ENCODE measurements at regions not wholly inside any gene's neighbourhood (a gene's known extent, or its start where the extent isn't known, plus 50 kb on each side); places are given as distances from the start of the nearest gene placed in this dataset.

- Mint-ChIP-seq H3K27me3 (no peaks in the 10 kb centered on the region), H3K4me1 (no peaks in the 10 kb centered on the region), H3K27ac (no peak overlapping the region), H3K9me3 (peaks cover 0 to 9% (median 2%) of the 10 kb centered on the region in 3 donors), H3K36me3 (no peaks in the 10 kb centered on the region), H3K4me3 (no peak overlapping the region)
- DNase-seq (no peak), ATAC-seq (replicated peaks in 1 of 4) (no peak)
- no peak overlapping the region for H3K27ac ChIP-seq (ENCODE audit: low read length)
- no peaks in the 10 kb centered on the region for H3K4me1 ChIP-seq (ENCODE audit: control insufficient read depth in 1 of 2, extremely low read depth in 1 of 2, insufficient read depth in 2 of 2, low read length in 2 of 2)
- no peaks in the 10 kb centered on the region for H3K36me3 ChIP-seq (ENCODE audit: control insufficient read depth in 2 of 2, extremely low read depth in 1 of 2, insufficient read depth in 1 of 2, low read length in 1 of 2)
- ChIA-PET CTCF (no interaction called here), POLR2A (no interaction called here)
- no peaks in the 10 kb centered on the region for H3K27me3 ChIP-seq (replicated peaks in 1 of 2; ENCODE audit: control insufficient read depth in 2 of 2, extremely low read depth in 1 of 2, insufficient read depth in 2 of 2, low read length in 1 of 2)
- no peak overlapping the region for H3K4me3 ChIP-seq (ENCODE audit: control insufficient read depth in 1 of 2, extremely low read depth in 1 of 2, low read length in 1 of 2)
- no peaks in the 10 kb centered on the region for H3K9me3 ChIP-seq
Observed at GRCh38 chr3:35401671-35402070, 237.7 kb upstream of the ARPP21 start.

- no peak overlapping the region for H3K27ac Mint-ChIP-seq
Observed at GRCh38 chr3:35404571-35404970, 234.8 kb upstream of the ARPP21 start.

GRCh38 chr3:35408882-35409281 is 230.4 kb upstream of the ARPP21 start:
- Mint-ChIP-seq H3K27me3 (peaks cover 0 to 3% of the 10 kb centered on the region in 2 donors), H3K36me3 (no peaks in the 10 kb centered on the region), H3K9me3 (peaks cover 2 to 15% (median 4%) of the 10 kb centered on the region in 3 donors), H3K4me3 (no peak overlapping the region), H3K4me1 (no peaks in the 10 kb centered on the region), H3K27ac (no peak overlapping the region)
- Histone ChIP-seq H3K9me3 (no peaks in the 10 kb centered on the region), H3K27ac (ENCODE audit: low read length) (no peak overlapping the region), H3K27me3 (replicated peaks in 1 of 2; ENCODE audit: control insufficient read depth in 2 of 2, extremely low read depth in 1 of 2, insufficient read depth in 2 of 2, low read length in 1 of 2) (no peaks in the 10 kb centered on the region), H3K4me1 (ENCODE audit: control insufficient read depth in 1 of 2, extremely low read depth in 1 of 2, insufficient read depth in 2 of 2, low read length in 2 of 2) (no peaks in the 10 kb centered on the region), H3K4me3 (ENCODE audit: control insufficient read depth in 1 of 2, extremely low read depth in 1 of 2, low read length in 1 of 2) (no peak overlapping the region), H3K36me3 (ENCODE audit: control insufficient read depth in 2 of 2, extremely low read depth in 1 of 2, insufficient read depth in 1 of 2, low read length in 1 of 2) (no peaks in the 10 kb centered on the region)
- no CpG with 5 or more reads among the region's 1 CpG for WGBS (ENCODE audit: insufficient coverage)
- ChIA-PET POLR2A (no interaction called here), CTCF (no interaction called here)
- no peak for ATAC-seq (replicated peaks in 1 of 4)
- DNase-seq, result no peak

More at GRCh38 chr3:35404571-35404970, 234.8 kb upstream of the ARPP21 start:
- ATAC-seq (replicated peaks in 1 of 4) (no peak), DNase-seq (no peak)
- peaks cover 0 to 3% of the 10 kb centered on the region in 2 donors for H3K27me3 Mint-ChIP-seq
- POLR2A ChIA-PET, result no interaction called here
- H3K4me1 ChIP-seq (ENCODE audit: control insufficient read depth in 1 of 2, extremely low read depth in 1 of 2, insufficient read depth in 2 of 2, low read length in 2 of 2), result no peaks in the 10 kb centered on the region
- no peak overlapping the region for H3K27ac ChIP-seq (ENCODE audit: low read length)
- no peak overlapping the region for H3K4me3 Mint-ChIP-seq
- H3K36me3 Mint-ChIP-seq, result no peaks in the 10 kb centered on the region
- CTCF ChIA-PET, result no interaction called here
- no peaks in the 10 kb centered on the region for H3K27me3 ChIP-seq (replicated peaks in 1 of 2; ENCODE audit: control insufficient read depth in 2 of 2, extremely low read depth in 1 of 2, insufficient read depth in 2 of 2, low read length in 1 of 2)
- H3K4me3 ChIP-seq (ENCODE audit: control insufficient read depth in 1 of 2, extremely low read depth in 1 of 2, low read length in 1 of 2), result no peak overlapping the region
- peaks cover 2 to 19% (median 4%) of the 10 kb centered on the region in 3 donors for H3K9me3 Mint-ChIP-seq
- H3K4me1 Mint-ChIP-seq, result no peaks in the 10 kb centered on the region
- 79% methylated on average over 3 of the region's 3 CpGs for WGBS (ENCODE audit: insufficient coverage)
- H3K36me3 ChIP-seq (ENCODE audit: control insufficient read depth in 2 of 2, extremely low read depth in 1 of 2, insufficient read depth in 1 of 2, low read length in 1 of 2), result no peaks in the 10 kb centered on the region
- H3K9me3 ChIP-seq, result no peaks in the 10 kb centered on the region

GRCh38 chr3:35409991-35410390 is 229.3 kb upstream of the ARPP21 start:
- ChIA-PET POLR2A (no interaction called here), CTCF (no interaction called here)
- Histone ChIP-seq H3K27ac (ENCODE audit: low read length) (no peak overlapping the region), H3K9me3 (no peaks in the 10 kb centered on the region), H3K27me3 (replicated peaks in 1 of 2; ENCODE audit: control insufficient read depth in 2 of 2, extremely low read depth in 1 of 2, insufficient read depth in 2 of 2, low read length in 1 of 2) (no peaks in the 10 kb centered on the region), H3K36me3 (ENCODE audit: control insufficient read depth in 2 of 2, extremely low read depth in 1 of 2, insufficient read depth in 1 of 2, low read length in 1 of 2) (no peaks in the 10 kb centered on the region), H3K4me1 (ENCODE audit: control insufficient read depth in 1 of 2, extremely low read depth in 1 of 2, insufficient read depth in 2 of 2, low read length in 2 of 2) (no peaks in the 10 kb centered on the region), H3K4me3 (ENCODE audit: control insufficient read depth in 1 of 2, extremely low read depth in 1 of 2, low read length in 1 of 2) (no peak overlapping the region)
- Mint-ChIP-seq H3K27ac (no peak overlapping the region), H3K4me1 (no peaks in the 10 kb centered on the region), H3K36me3 (no peaks in the 10 kb centered on the region), H3K27me3 (peaks cover 0 to 3% of the 10 kb centered on the region in 2 donors), H3K4me3 (no peak overlapping the region), H3K9me3 (peaks cover 2 to 15% (median 4%) of the 10 kb centered on the region in 3 donors)
- WGBS (ENCODE audit: insufficient coverage), result no CpG with 5 or more reads among the region's 1 CpG
- DNase-seq, result no peak
- ATAC-seq (replicated peaks in 1 of 4), result no peak

- no peak overlapping the region for H3K4me3 ChIP-seq (ENCODE audit: control insufficient read depth in 1 of 2, extremely low read depth in 1 of 2, low read length in 1 of 2)
- Mint-ChIP-seq H3K4me1 (no peaks in the 10 kb centered on the region), H3K36me3 (no peaks in the 10 kb centered on the region), H3K27me3 (no peaks in the 10 kb centered on the region), H3K9me3 (peaks cover 0 to 4% (median 0%) of the 10 kb centered on the region in 3 donors), H3K4me3 (no peak overlapping the region), H3K27ac (no peak overlapping the region)
- no peaks in the 10 kb centered on the region for H3K4me1 ChIP-seq (ENCODE audit: control insufficient read depth in 1 of 2, extremely low read depth in 1 of 2, insufficient read depth in 2 of 2, low read length in 2 of 2)
- no CpG with 5 or more reads among the region's 1 CpG for whole genome bisulfite sequencing (ENCODE audit: insufficient coverage)
- no peaks in the 10 kb centered on the region for H3K27me3 ChIP-seq (replicated peaks in 1 of 2; ENCODE audit: control insufficient read depth in 2 of 2, extremely low read depth in 1 of 2, insufficient read depth in 2 of 2, low read length in 1 of 2)
- no peaks in the 10 kb centered on the region for H3K9me3 ChIP-seq
- DNase-seq, result no peak
- ATAC-seq (replicated peaks in 1 of 4), result no peak
- no peak overlapping the region for H3K27ac ChIP-seq (ENCODE audit: low read length)
- ChIA-PET CTCF (no interaction called here), POLR2A (interaction anchor here in 1 of 2 donors (0.6 kb wide), 1 partner anchor 22 kb away, joined by 5 read pairs; no protein-coding TSS in a partner anchor)
- H3K36me3 ChIP-seq (ENCODE audit: control insufficient read depth in 2 of 2, extremely low read depth in 1 of 2, insufficient read depth in 1 of 2, low read length in 1 of 2), result no peaks in the 10 kb centered on the region
Observed at GRCh38 chr3:35413483-35413882, 225.8 kb upstream of the ARPP21 start.

- no CpG with 5 or more reads among the region's 2 CpGs for WGBS (ENCODE audit: insufficient coverage)
- no peaks in the 10 kb centered on the region for H3K36me3 ChIP-seq (ENCODE audit: control insufficient read depth in 2 of 2, extremely low read depth in 1 of 2, insufficient read depth in 1 of 2, low read length in 1 of 2)
- no peaks in the 10 kb centered on the region for H3K4me1 ChIP-seq (ENCODE audit: control insufficient read depth in 1 of 2, extremely low read depth in 1 of 2, insufficient read depth in 2 of 2, low read length in 2 of 2)
- H3K27ac Mint-ChIP-seq, result no peak overlapping the region
- ATAC-seq (replicated peaks in 1 of 4) (no peak), DNase-seq (no peak)
- no peaks in the 10 kb centered on the region for H3K9me3 ChIP-seq
- no peaks in the 10 kb centered on the region for H3K4me1 Mint-ChIP-seq
- H3K27ac ChIP-seq (ENCODE audit: low read length), result no peak overlapping the region
- peaks cover 0 to 4% (median 0%) of the 10 kb centered on the region in 3 donors for H3K9me3 Mint-ChIP-seq
- H3K4me3 Mint-ChIP-seq, result no peak overlapping the region
- POLR2A ChIA-PET, result no interaction called here
- CTCF ChIA-PET, result no interaction called here
- no peaks in the 10 kb centered on the region for H3K27me3 ChIP-seq (replicated peaks in 1 of 2; ENCODE audit: control insufficient read depth in 2 of 2, extremely low read depth in 1 of 2, insufficient read depth in 2 of 2, low read length in 1 of 2)
- no peak overlapping the region for H3K4me3 ChIP-seq (ENCODE audit: control insufficient read depth in 1 of 2, extremely low read depth in 1 of 2, low read length in 1 of 2)
- no peaks in the 10 kb centered on the region for H3K27me3 Mint-ChIP-seq
- no peaks in the 10 kb centered on the region for H3K36me3 Mint-ChIP-seq
Observed at GRCh38 chr3:35417080-35417479, 222.2 kb upstream of the ARPP21 start.

GRCh38 chr3:35422101-35422500 is 217.2 kb upstream of the ARPP21 start:
- CTCF ChIA-PET, result no interaction called here
- H3K4me1 Mint-ChIP-seq, result no peaks in the 10 kb centered on the region
- no peak overlapping the region for H3K27ac ChIP-seq (ENCODE audit: low read length)
- no peak overlapping the region for H3K27ac Mint-ChIP-seq
- H3K27me3 Mint-ChIP-seq, result no peaks in the 10 kb centered on the region
- DNase-seq (no peak), ATAC-seq (replicated peaks in 1 of 4) (no peak)
- H3K27me3 ChIP-seq (replicated peaks in 1 of 2; ENCODE audit: control insufficient read depth in 2 of 2, extremely low read depth in 1 of 2, insufficient read depth in 2 of 2, low read length in 1 of 2), result no peaks in the 10 kb centered on the region
- H3K9me3 ChIP-seq, result no peaks in the 10 kb centered on the region
- peaks cover 2 to 11% (median 4%) of the 10 kb centered on the region in 3 donors for H3K9me3 Mint-ChIP-seq
- H3K4me1 ChIP-seq (ENCODE audit: control insufficient read depth in 1 of 2, extremely low read depth in 1 of 2, insufficient read depth in 2 of 2, low read length in 2 of 2), result no peaks in the 10 kb centered on the region
- 53% methylated on average over 1 of the region's 1 CpG for WGBS (ENCODE audit: insufficient coverage)
- no peaks in the 10 kb centered on the region for H3K36me3 ChIP-seq (ENCODE audit: control insufficient read depth in 2 of 2, extremely low read depth in 1 of 2, insufficient read depth in 1 of 2, low read length in 1 of 2)
- no peak overlapping the region for H3K4me3 ChIP-seq (ENCODE audit: control insufficient read depth in 1 of 2, extremely low read depth in 1 of 2, low read length in 1 of 2)
- POLR2A ChIA-PET, result no interaction called here
- no peaks in the 10 kb centered on the region for H3K36me3 Mint-ChIP-seq
- H3K4me3 Mint-ChIP-seq, result no peak overlapping the region
